ENCODE measurements at regions not wholly inside any gene's neighbourhood (a gene's known extent, or its start where the extent isn't known, plus 50 kb on each side); places are given as distances from the start of the nearest gene placed in this dataset.

- Histone ChIP-seq H3K27ac (ENCODE audit: insufficient read depth, low read depth, low read length) (no peak overlapping the region), H3K36me3 (ENCODE audit: control insufficient read depth in 2 of 2, extremely low read depth in 1 of 2, insufficient read depth in 2 of 2, low read length in 2 of 2) (no peaks in the 10 kb centered on the region), H3K79me2 (ENCODE audit: control insufficient read depth, insufficient read depth, low read length) (no peaks in the 10 kb centered on the region), H3K4me2 (ENCODE audit: insufficient read depth, low read length) (no peak overlapping the region), H3K9me1 (replicated peaks; ENCODE audit: control insufficient read depth, extremely low read depth, insufficient read depth, low read length) (no peaks in the 10 kb centered on the region), H3K4me3 (replicated peaks in 1 of 3; ENCODE audit: insufficient read depth in 1 of 3, low read depth in 1 of 3, low read length in 3 of 3) (no peak overlapping the region), H3K27me3 (ENCODE audit: control insufficient read depth in 2 of 2, insufficient read depth in 2 of 2, low read length in 2 of 2) (no peaks in the 10 kb centered on the region), H4K20me1 (replicated peaks; ENCODE audit: control insufficient read depth, extremely low read depth, insufficient read depth, low read length) (no peaks in the 10 kb centered on the region), H3K9ac (replicated peaks; ENCODE audit: extremely low read depth, insufficient read depth, low read length) (no peak overlapping the region), H2AFZ (ENCODE audit: low read depth, low read length) (no peak overlapping the region), H3K9me3 (replicated peaks; ENCODE audit: control insufficient read depth, insufficient read depth, low read length) (peaks cover 7% of the 10 kb centered on the region), H3K4me1 (ENCODE audit: control insufficient read depth, extremely low read depth, insufficient read depth, low read length) (no peaks in the 10 kb centered on the region)
- intact Hi-C loops (cut with micrococcal nuclease) (no loop called here), dilution Hi-C loops (cut with MboI; ENCODE audit: extremely low pct_ligation_motif_present, low sequenced_read_pairs) (no loop called here)
- ChIA-PET CTCF (no interaction called here), POLR2A (no interaction called here)
- no peak for FAIRE-seq
- BruUV-seq (replicated peaks) = no TSS peak
- no peak for DNase-seq (ENCODE audit: low read depth, low spot score)
- TF ChIP-seq POLR2A (IDR thresholded peaks at IDR 0.05; ENCODE audit: low read depth, low read length) (no peak), FOS (IDR thresholded peaks at IDR 0.05; ENCODE audit: borderline replicate concordance, insufficient read depth, low read length) (no peak), EZH2 (IDR thresholded peaks at IDR 0.05; ENCODE audit: borderline replicate concordance, low read depth, low read length, severe bottlenecking) (no peak), CTCF (IDR thresholded peaks at IDR 0.05; ENCODE audit: extremely low read depth in 1 of 2, insufficient read depth in 1 of 2, low read depth in 1 of 2, low read length in 2 of 2) (no peak), GATA2 (IDR thresholded peaks at IDR 0.05; ENCODE audit: insufficient read depth, insufficient read length, low read depth, low read length) (no peak)
Observed at GRCh38 chr3:164608554-164609276, 469.6 kb downstream of the SI start.

- H3K9ac ChIP-seq (replicated peaks; ENCODE audit: extremely low read depth, insufficient read depth, low read length) = no peak overlapping the region
- FAIRE-seq (no peak), DNase-seq (ENCODE audit: low read depth, low spot score) (no peak)
- POLR2A ChIA-PET = no interaction called here
- no peaks in the 10 kb centered on the region for H3K36me3 ChIP-seq (ENCODE audit: control insufficient read depth in 2 of 2, extremely low read depth in 1 of 2, insufficient read depth in 2 of 2, low read length in 2 of 2)
- no peak overlapping the region for H3K4me3 ChIP-seq (replicated peaks in 1 of 3; ENCODE audit: insufficient read depth in 1 of 3, low read depth in 1 of 3, low read length in 3 of 3)
- BruUV-seq (replicated peaks) = no TSS peak
- intact Hi-C loops (cut with micrococcal nuclease) (no loop called here), dilution Hi-C loops (cut with MboI; ENCODE audit: extremely low pct_ligation_motif_present, low sequenced_read_pairs) (no loop called here)
- H3K27me3 ChIP-seq (ENCODE audit: control insufficient read depth in 2 of 2, insufficient read depth in 2 of 2, low read length in 2 of 2) = no peaks in the 10 kb centered on the region
- peaks cover 4% of the 10 kb centered on the region for H3K9me3 ChIP-seq (replicated peaks; ENCODE audit: control insufficient read depth, insufficient read depth, low read length)
- H2AFZ ChIP-seq (ENCODE audit: low read depth, low read length) = no peak overlapping the region
- no peak overlapping the region for H3K4me2 ChIP-seq (ENCODE audit: insufficient read depth, low read length)
- CTCF ChIA-PET = no interaction called here
- H3K4me1 ChIP-seq (ENCODE audit: control insufficient read depth, extremely low read depth, insufficient read depth, low read length) = no peaks in the 10 kb centered on the region
- no peaks in the 10 kb centered on the region for H4K20me1 ChIP-seq (replicated peaks; ENCODE audit: control insufficient read depth, extremely low read depth, insufficient read depth, low read length)
- H3K9me1 ChIP-seq (replicated peaks; ENCODE audit: control insufficient read depth, extremely low read depth, insufficient read depth, low read length) = no peaks in the 10 kb centered on the region
- no peak for TF ChIP-seq POLR2A (IDR thresholded peaks at IDR 0.05; ENCODE audit: low read depth, low read length)
- no peak for TF ChIP-seq GATA2 (IDR thresholded peaks at IDR 0.05; ENCODE audit: insufficient read depth, insufficient read length, low read depth, low read length)
- no peak for TF ChIP-seq EZH2 (IDR thresholded peaks at IDR 0.05; ENCODE audit: borderline replicate concordance, low read depth, low read length, severe bottlenecking)
- no peak for TF ChIP-seq MAX (IDR thresholded peaks at IDR 0.05; ENCODE audit: insufficient read depth, insufficient read length)
- TF ChIP-seq CTCF (IDR thresholded peaks at IDR 0.05; ENCODE audit: extremely low read depth in 1 of 2, insufficient read depth in 1 of 2, low read depth in 1 of 2, low read length in 2 of 2) = no peak
- no peak for TF ChIP-seq MYC (IDR thresholded peaks at IDR 0.05; ENCODE audit: low read depth, low read length)
- TF ChIP-seq POLR2AphosphoS5 (IDR thresholded peaks at IDR 0.05; ENCODE audit: insufficient read depth, low read depth, low read length) = no peak
- no peak for TF ChIP-seq FOS (IDR thresholded peaks at IDR 0.05; ENCODE audit: borderline replicate concordance, insufficient read depth, low read length)
- TF ChIP-seq JUN (IDR thresholded peaks at IDR 0.05; ENCODE audit: borderline replicate concordance, insufficient read depth, insufficient read length, low read depth) = no peak
- H3K27ac ChIP-seq (ENCODE audit: insufficient read depth, low read depth, low read length) = no peak overlapping the region
- no peaks in the 10 kb centered on the region for H3K79me2 ChIP-seq (ENCODE audit: control insufficient read depth, insufficient read depth, low read length)
Observed at GRCh38 chr3:164604687-164605086, 473.6 kb downstream of the SI start.

Data from endothelial cell of umbilical vein (primary cell).